Stomach (tissue), 4 donors: ENCODE measurements at regions not wholly inside any gene's neighbourhood (a gene's known extent, or its start where the extent isn't known, plus 50 kb on each side); places are given as distances from the start of the nearest gene placed in this dataset.

Experiments
- EP300 ChIP-seq: sonication (generic); formaldehyde crosslinking; IDR thresholded peaks from one replicate; pipeline ENCODE4 v1.6.1; 2017; ENCODE audit warnings: antibody characterized with exemption
- POLR2AphosphoS5 ChIP-seq, 3 donors: sonication (generic); formaldehyde crosslinking; IDR thresholded peaks; one replicate each; pipeline ENCODE4 v1.6.1; 2016; ENCODE audit warnings: antibody characterized with exemption in 3 of 3
- TF ChIP-seq, protein P1 (sequence below), 7 experiments: fragments of 450-650 bp in 4 of 7; fragments of 200-600 bp in 3 of 7; sonication (generic) in 3 of 7; IDR thresholded peaks; one replicate each; pipeline ENCODE4 v1.5.1; 2016 to 2019; ENCODE audit warnings: antibody characterized with exemption in 7 of 7, control low read depth in 2 of 7, mild to moderate bottlenecking in 1 of 7

DNA sequence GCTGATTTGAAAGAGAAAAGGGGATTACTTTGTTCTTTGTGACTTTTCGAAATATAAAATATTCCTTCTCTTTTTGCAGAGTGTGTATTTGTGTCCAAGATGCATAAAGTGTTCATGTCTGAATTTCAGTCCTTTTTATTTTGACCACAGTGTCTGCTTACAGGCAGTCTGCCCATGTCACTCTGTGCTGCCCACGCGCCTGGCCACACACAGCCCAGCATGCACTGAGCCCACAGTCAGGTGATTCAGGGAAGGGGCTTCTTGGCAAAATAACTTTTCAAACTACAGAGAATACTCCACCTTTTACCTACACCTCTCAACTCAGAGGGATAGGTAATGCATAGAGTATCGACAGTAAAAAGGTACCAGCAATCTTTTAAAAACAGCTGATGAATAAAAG lies 142.5 kb upstream of the TRPC4 start:
- TF ChIP-seq POLR2AphosphoS5 (IDR thresholded peaks at IDR 0.05) (no peak), EP300 (no peak)
- TF ChIP-seq, protein P1, sequence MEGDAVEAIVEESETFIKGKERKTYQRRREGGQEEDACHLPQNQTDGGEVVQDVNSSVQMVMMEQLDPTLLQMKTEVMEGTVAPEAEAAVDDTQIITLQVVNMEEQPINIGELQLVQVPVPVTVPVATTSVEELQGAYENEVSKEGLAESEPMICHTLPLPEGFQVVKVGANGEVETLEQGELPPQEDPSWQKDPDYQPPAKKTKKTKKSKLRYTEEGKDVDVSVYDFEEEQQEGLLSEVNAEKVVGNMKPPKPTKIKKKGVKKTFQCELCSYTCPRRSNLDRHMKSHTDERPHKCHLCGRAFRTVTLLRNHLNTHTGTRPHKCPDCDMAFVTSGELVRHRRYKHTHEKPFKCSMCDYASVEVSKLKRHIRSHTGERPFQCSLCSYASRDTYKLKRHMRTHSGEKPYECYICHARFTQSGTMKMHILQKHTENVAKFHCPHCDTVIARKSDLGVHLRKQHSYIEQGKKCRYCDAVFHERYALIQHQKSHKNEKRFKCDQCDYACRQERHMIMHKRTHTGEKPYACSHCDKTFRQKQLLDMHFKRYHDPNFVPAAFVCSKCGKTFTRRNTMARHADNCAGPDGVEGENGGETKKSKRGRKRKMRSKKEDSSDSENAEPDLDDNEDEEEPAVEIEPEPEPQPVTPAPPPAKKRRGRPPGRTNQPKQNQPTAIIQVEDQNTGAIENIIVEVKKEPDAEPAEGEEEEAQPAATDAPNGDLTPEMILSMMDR (IDR thresholded peaks at IDR 0.05) = no peak
